NCI-H2029 (cell line): ENCODE measurements at regions not wholly inside any gene's neighbourhood (a gene's known extent, or its start where the extent isn't known, plus 50 kb on each side); places are given as distances from the start of the nearest gene placed in this dataset.

Experiments
- DNase-seq: peaks from one replicate; lab custom pipeline; 2025; lab: John Stamatoyannopoulos, UW

DNA sequence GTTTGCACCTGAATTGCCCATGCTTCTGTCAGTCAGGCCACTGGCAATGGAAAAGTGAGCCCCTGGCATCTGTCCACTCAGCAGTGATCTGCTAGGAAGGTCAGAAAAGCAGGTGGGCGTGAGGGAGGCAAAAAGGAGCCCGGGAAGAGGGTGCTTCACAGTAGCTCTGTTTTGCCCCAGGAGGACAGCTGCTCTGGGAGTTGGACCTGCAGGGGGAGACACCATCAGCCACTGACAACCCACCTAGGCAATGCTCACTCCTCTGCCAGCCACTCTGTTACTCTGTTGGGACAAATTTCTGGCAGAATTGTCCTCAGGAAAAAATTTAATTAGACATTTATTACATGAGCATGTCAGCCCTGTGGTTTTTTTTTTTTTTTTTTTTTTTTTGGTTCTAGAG lies 146.4 kb downstream of the LRIG2 start:
- DNase-seq = no peak

DNA sequence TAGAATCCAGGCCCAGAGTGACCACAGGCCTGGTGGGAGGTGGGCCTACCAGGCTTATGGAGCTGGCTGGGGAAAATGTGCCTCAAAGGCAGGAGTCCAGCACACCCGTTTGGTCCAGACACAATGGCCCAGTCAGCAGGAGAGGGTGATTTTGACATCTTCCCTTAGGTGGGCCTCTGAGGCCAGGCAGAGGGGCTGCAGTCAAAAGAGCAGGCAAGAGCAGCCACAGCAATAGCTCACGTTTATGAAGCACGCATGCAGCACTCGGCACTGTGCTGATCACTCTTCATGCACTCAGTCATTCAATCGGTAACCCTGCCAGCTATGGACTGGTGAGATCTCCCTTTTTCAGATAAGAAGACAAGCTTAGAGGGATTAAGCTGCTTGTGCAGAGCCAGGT lies 146.8 kb downstream of the LRIG2 start:
- DNase-seq = no peak

- no peak for DNase-seq
These were observed 150.0 kb downstream of the LRIG2 start for GRCh38 chr1:113223040-113223439.

GRCh38 chr1:113223546-113223945 lies 150.5 kb downstream of the LRIG2 start:
- no peak for DNase-seq

DNA sequence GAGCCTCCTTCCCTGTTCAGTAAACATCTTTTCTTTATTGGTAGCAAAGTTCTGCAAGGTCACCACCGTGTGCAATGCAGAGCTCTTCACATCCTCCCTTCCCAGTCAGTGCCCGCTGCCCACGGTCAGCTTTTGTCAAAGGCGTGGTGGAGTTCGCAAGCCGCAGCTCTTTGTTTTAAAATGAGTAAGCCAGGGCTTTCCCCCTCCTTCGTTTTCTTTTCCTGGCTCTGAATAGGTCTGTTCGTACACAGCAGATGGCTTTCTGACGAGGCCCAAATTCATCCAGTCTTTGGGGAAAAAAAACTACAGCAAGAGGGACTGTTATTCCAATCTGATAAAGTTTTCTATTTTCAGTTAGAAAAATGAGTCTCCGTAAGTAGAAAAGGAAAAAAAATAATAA lies 153.2 kb downstream of the LRIG2 start:
- DNase-seq = no peak

GRCh38 chr1:113231866-113232265 lies 158.4 kb upstream of the MAGI3 start:
- DNase-seq = no peak

- no peak for DNase-seq
These were observed 156.9 kb upstream of the MAGI3 start for GRCh38 chr1:113233441-113233840.

DNA sequence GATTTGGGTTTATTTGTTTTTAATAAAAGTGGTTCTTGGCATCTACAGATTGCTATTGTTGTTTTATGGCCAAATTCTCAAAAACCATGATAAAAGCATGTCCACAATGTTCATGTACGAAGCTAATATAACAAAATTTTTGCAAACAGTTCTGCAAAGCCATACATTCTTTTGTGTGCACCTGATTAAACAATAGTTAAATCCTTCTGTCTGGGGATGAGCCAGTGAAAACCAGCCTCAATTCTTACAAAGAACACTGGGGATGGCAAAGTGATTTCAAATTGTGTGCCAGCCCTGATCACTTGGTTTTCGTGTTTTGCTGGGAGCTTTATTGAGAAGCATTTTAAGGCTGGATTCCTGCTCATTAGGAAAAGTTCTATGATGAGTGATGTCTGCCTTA lies 149.1 kb upstream of the MAGI3 start:
- DNase-seq = no peak

DNA sequence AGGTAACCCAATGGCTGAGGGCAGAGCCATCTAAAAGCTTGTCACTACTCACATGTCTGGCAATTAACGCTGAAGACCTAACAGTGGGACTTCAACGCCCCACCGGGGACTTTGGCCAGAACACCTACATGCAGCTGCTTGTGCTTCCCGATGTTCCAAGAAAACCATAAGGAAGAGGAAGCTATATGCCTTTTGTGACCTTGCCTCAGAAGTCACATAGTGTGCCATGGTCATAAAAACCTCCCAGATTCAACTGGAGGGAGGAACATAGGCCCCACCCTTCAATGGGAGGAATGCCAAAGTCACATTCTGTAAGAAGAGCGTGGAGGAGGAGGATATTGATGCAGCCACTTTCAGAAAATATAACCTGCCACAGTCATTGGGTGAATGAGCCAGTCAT lies 147.8 kb upstream of the MAGI3 start:
- DNase-seq = no peak

DNA sequence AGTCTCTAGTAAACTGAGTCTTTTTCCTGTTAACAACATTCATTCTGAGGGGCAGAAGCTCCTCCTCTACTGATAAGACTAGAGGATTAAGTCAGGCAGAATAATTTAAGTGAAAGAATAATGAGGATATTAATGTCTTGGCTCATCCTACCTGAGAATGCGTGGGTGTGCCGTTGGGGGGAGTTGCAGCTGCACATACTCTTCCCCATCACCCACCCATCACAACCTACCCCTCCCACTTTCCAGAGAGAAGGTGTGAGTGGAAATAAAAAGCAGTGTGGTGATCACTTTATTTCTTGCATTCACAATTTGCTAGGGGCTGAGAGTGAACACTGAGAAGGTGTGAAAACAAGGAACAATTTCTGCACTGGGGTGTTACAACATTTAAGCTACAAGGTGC lies 146.8 kb upstream of the MAGI3 start:
- no peak for DNase-seq

DNA sequence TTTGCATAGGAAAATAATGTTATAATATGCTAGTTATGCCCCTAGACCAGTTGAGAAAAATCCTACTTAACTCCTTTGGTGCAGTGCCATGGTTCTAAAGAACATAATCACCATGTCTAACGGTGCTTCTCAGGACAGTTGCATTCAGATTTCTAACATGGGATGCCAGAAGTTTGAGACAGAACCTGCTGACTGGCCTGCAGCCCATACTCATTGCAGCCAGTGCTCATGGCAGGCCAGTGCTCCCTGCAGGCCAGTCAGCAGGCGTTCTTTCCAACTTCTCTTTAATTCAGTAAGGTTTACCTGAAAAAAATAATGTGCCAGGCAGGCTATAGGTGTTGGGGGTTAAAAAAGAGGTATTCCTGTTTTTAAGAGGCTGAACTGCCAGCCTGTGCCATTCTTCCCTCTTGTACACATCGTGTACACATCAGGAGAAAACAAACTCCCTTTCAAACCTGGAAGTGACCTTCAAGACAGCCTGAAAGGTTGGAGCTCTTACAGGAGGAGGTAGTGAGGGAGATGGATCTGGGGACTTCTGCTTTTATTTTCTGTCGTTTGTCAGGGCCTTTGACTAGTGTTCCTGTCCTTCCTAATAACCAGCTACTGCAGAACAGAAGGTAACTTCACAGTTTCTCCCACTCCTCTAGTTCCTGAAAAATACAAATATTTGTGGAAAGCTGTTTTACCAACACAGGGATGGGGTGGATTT lies 146.0 kb upstream of the MAGI3 start:
- no peak for DNase-seq

GRCh38 chr1:113245252-113245651 lies 145.1 kb upstream of the MAGI3 start:
- DNase-seq = no peak

- DNase-seq = no peak
These were observed 143.4 kb upstream of the MAGI3 start for GRCh38 chr1:113246929-113247328.

DNA sequence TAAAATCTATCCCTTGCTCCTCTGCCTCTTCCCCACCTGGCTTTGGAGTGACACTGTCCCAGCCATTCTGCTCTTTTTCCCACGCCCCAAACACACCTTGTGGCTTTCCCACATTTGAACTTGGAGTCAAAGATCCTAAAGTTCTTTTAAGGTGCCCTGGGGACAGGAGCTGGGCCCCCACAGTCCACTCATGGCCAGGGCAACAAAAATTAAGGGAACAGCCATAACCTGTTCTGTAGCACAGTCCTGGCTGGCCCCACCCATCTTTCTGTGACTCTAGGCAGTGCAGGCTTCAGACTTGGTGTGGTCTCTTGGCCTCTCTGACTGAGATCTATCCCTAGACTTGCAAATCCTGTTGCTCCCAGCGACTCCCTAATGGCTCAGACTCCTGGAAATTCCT lies 143.0 kb upstream of the MAGI3 start:
- no peak for DNase-seq

GRCh38 chr1:113247782-113248181 lies 142.5 kb upstream of the MAGI3 start:
- DNase-seq = no peak

DNA sequence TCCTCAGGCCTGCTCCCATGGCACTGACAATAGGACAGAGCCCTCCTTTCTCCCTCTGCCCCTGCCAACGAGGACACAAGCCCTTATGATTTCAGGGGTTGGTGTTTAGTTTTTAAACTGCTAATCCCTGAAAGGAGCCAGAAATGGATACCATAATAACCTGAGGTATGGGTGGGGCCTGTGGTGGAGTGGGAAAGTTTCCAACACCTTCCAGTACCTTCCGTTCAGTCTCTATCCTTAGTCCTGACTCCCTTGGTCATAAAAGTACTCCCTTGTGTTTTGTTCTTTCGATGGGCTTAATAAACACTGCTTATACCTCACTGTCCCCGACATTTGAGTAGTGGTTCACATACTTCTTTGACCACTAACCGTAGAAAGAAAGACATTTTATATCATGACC lies 141.8 kb upstream of the MAGI3 start:
- DNase-seq = no peak

GRCh38 chr1:113250161-113250560 lies 140.2 kb upstream of the MAGI3 start:
- no peak for DNase-seq

GRCh38 chr1:113252166-113252565 lies 138.1 kb upstream of the MAGI3 start:
- no peak for DNase-seq

DNA sequence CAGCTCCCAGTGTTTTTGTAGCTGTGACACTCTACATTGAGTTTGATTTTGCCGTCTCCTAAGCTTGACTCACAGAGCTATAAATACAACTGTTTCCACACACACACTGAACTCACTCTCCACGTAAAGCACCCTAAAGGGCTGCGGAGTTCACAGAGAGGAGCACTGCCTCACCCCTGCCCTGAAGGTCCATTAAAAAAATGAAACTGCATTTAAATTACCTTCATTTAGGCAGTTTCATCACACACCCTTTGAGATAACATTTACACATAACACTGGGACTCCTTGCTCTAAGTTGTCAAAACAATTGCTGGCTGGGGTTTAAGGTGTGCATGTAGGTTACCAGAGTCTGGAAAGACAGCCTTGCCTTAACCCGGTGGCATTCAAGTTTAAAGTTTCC lies 137.1 kb upstream of the MAGI3 start:
- DNase-seq = no peak

DNA sequence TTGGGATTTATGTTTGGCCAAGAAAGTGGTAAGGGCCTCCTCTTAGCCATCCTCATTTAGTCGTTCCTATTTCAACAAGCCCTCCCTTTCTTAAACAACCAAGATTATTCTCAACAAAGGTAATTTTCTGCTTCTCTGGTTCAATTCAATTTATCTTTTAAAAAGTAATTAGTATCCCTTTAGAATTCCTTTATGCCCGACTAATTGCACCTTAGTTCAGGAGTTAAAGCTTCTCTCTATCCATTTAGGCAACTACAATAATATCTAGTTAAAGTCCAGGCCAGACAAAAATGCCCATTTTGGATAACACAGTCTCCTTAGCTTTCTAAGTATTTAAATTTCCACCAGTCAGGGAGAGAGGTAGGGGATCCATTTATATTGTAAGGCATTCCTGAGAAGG lies 136.7 kb upstream of the MAGI3 start:
- no peak for DNase-seq

DNA sequence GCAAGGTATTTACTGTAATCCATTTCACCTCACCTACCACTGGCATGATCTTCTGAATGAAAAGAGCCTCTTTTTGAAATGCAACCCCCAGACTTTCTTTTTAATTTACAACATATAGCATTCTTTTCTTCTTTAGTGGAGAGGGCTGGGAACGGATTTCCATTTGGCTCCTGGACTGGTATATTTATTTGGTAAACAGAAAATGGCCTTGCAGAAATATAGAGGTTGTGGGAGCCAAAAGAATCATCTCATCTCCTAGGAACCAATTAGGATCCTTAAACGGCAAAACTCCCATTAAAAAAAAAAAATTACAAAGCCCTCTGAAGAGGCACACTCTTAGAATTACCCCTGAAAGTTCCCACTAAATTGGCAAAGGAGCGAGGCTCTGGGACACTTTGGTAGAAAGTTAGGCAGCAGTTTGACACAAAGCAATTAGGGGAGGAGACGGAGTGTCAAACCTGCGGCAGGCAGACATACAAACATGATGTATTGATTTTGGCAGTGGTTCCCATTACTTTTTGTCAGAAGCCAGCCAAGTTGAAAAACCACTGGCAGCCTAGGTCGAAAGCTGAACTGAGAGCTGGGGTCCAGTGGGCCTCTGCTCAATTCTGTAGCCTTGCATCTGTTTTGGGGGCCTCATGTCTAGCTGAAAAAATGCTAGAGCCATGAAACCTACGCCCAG lies 135.1 kb upstream of the MAGI3 start:
- no peak for DNase-seq

DNA sequence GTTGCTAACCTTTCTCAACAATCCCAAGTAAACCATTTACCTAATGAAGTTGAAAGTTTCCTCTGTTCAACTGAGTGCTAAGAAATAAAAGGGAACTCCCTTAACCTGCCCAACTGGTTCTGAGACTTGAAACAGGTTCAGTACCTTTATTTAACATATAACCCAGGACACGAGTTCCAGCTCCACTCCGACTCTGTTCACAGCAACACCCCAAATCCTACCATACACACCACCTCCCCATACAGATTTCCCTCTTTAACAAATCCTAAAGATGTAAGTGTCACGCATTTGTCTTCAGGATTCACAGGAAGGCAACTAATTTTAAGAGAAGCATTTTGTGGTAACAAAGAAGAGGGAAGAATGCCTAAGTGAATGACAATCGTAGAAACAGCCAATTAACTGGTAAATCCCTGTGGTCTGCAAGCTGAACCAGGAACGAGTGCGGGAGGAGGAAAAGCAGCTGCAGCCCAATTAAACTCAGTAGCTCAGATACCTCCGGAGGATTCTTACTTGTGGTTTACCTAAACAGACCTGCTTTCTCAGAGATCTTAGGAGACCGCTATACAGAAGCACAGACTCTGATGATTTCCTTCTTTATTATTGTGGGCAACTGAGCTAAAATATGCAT lies 134.5 kb upstream of the MAGI3 start:
- DNase-seq = no peak

GRCh38 chr1:113256348-113256729 lies 134.0 kb upstream of the MAGI3 start:
- DNase-seq = no peak

- DNase-seq = no peak
These were observed 130.3 kb upstream of the MAGI3 start for GRCh38 chr1:113259988-113260387.
